ENCODE measurements at regions not wholly inside any gene's neighbourhood (a gene's known extent, or its start where the extent isn't known, plus 50 kb on each side); places are given as distances from the start of the nearest gene placed in this dataset.

- DNase-seq (ENCODE audit: low read depth in 2 of 2), result no peak
Measured at GRCh38 chr15:97259943-97260342, 700.6 kb upstream of the ARRDC4 start.

DNA sequence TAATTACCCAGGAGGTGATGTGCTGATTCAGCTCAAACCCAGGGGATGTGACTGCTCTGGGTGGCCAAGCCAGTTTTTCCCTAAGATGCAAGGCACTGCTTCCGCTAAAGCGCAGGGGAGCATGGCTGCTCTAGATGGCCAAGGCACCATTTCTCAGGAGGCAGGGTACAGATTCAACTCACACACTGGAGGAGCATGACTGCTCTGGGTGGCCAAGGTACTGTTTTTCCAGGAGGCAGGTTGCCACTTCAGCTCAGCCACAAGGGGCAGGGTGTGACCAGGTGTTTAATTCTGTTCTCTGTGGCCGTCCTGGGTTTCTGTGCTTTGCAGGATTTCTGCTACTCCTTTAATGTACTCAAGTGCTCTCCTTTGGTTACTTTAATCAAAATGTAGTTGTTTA, 659.3 kb upstream of the ARRDC4 start:
- no peak for DNase-seq (ENCODE audit: low read depth in 2 of 2)

- no peak for DNase-seq (ENCODE audit: low read depth in 2 of 2)
Measured at GRCh38 chr15:97316362-97316761, 644.1 kb upstream of the ARRDC4 start.

- DNase-seq (ENCODE audit: low read depth in 2 of 2), result no peak
Measured at GRCh38 chr15:97317163-97317562, 643.3 kb upstream of the ARRDC4 start.

- DNase-seq (ENCODE audit: low read depth in 2 of 2), result no peak
Measured at GRCh38 chr15:97319291-97319690, 641.2 kb upstream of the ARRDC4 start.

DNA sequence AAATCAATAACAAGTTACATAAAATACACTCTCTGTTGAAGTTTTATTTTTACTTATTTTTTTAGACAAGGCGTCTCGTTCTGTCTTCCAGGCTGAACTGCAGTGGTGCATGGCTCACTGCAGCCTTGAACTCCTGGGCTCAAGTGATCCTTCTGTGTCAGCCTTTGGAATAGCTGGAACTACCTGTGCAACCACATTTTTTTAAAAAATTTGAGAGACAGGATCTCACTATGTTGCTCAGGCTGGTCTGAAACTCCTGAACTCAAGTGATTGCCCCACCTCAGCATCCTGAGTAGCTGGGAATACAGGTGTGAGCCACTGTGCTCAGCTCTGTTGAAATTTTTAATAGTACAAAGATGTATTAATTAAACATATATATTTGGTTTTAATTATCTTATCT, 614.3 kb upstream of the ARRDC4 start:
- DNase-seq (ENCODE audit: low read depth in 2 of 2), result no peak

DNA sequence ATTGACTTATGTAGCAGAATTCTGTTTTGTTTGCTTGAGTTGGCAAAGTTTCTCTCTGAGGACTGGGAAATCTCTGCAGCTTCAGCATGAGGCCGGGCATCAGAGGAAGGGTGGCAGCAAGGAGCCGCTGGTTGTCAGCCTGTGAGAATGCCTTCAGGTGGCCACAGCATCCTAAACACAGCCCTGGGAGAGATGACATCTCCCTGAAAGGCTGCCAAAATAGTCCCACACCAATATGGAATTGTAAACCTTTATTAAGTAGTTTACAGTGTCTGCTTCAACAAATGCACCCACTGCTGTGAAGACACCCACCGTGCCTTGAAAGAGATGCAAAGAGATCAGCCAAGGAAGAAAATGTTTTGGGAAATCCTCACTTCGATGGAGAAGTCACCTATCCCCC, 609.7 kb upstream of the ARRDC4 start:
- no peak for DNase-seq (ENCODE audit: low read depth in 2 of 2)

- DNase-seq (ENCODE audit: low read depth in 2 of 2), result no peak
Measured at GRCh38 chr15:97383516-97383915, 577.0 kb upstream of the ARRDC4 start.

DNA sequence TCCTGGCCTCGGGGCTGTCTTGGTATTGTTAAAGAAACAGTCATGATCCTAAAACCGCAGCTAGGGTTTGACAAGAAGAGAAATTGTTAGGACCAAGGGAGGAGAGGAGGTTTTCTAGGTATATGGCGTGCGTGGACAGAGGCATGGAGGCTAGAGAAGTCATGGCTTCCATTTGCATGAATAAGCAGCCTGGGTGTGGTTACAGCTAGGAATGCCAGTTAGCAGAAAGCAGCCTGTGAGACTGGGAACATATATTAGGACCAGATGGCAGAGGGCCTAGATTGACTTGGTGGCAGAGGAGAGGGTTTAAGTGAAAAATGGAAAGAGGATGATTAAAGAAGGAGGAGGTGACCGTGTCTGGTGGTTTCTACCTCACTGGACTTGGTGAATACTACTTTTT, 573.6 kb upstream of the ARRDC4 start:
- no peak for DNase-seq (ENCODE audit: low read depth in 2 of 2)

DNA sequence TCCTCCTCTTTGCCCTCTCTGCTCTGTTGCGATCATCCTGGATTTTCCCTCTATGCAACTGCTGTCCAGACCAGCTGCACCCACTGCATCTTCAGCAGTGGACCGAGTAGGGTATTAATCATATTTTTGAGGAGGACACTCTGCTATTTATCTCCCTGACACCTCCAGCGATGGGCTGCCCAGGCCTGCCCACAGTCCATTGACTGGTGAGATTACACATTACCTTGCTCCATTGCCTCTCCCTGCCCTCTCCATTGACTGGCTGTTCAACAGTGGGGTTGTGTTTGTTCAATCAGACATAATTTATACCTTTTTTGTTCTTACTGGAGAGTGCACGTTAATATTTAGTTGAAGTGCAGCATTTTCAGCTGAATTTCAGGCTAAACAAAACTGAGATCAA, 559.3 kb upstream of the ARRDC4 start:
- no peak for DNase-seq (ENCODE audit: low read depth in 2 of 2)

DNA sequence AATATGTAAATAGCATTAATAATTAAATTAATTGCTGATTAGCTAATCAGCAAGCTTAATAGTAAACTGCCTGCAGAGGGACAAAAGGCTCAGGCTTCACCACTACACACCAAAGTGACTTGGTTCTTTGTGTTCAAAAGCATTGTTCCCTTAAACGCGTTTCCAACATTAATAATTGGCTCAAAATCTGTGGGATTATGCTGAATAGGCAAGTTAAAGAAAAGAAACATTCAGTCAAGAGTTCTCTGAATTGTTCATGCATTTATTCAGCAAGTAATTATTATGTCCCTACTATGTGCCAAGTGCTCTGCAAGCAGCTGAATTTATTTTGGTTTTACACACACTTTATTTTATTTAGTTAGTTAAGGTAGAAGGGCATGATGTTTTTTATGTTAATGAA, 558.5 kb upstream of the ARRDC4 start:
- no peak for DNase-seq (ENCODE audit: low read depth in 2 of 2)

- no peak for DNase-seq (ENCODE audit: low read depth in 2 of 2)
Measured at GRCh38 chr15:97406841-97407240, 553.7 kb upstream of the ARRDC4 start.

- DNase-seq (ENCODE audit: low read depth in 2 of 2), result no peak
Measured at GRCh38 chr15:97410897-97411575, 549.5 kb upstream of the ARRDC4 start.

GRCh38 chr15:97420130-97420529, 540.4 kb upstream of the ARRDC4 start:
- DNase-seq (ENCODE audit: low read depth in 2 of 2), result no peak

DNA sequence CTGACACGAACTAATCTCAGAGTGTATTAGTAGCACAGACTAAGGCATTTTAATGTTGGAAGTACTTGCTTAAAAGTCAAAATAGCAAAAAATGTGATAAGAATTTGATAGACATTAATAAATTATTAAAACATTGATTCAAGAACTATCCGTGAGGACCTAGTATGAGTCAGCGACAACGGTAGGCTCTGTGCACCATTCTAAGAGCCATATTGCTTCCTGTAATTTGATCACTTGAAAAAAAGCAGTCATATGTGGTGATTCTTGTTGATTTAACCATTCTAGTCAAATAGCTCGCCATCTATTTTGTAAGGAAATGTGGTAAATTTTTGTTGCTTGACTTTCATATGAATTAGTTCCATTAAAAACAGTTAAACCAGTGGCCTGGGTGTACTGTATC, 534.9 kb upstream of the ARRDC4 start:
- no peak for DNase-seq (ENCODE audit: low read depth in 2 of 2)

DNA sequence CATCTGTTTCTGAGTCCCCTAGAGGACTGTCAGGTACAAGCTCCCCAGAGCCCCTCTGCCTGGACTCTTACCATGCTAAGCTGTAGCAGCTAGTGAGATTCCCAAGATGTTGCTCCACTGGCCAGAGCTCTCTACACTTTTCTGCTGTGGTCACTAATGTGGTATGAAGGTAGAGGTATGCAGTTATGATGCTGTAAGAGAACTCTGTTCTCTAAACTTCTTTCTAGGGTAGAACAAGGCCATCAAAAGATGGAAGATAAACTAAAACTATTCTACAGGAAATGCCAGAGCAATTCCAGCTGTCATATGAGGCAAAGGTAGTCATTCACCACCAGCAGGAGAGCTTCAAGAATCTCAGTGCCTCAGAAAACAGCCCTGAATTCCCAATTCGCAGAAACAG, 517.4 kb upstream of the ARRDC4 start:
- DNase-seq (ENCODE audit: low read depth in 2 of 2), result no peak

GRCh38 chr15:97446138-97446537, 514.4 kb upstream of the ARRDC4 start:
- no peak for DNase-seq (ENCODE audit: low read depth in 2 of 2)

DNA sequence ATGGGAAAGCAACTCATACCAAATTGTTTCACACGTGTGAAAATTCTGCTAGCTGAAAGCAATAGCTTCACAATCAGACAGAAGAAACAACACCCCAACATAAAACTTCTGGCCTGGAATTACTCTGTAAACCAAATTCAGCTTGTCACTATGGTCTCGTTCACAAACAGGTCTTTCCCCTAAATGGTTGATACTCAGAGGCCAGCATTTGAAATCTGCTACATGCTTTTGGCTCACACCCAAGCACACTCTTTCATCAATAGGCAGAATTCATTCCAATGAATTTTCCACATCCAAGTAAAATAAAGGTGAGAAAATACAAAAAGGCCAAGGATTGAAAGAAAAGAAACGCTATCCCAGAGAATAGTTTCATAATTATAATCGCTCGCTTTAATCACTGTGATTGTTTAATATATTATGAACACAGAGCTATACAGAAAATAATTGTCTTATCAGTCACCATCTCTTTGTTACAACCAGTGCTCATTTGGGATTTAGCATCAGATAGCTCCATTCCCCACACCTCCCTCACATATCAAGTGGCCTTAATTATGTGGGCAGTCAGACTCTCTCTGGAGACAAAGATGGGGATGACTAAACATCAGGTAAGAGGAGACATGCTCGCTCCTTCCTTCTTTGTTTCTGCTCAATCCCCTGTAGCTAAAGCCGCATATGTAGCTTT, 503.8 kb upstream of the ARRDC4 start:
- no peak for DNase-seq (ENCODE audit: low read depth in 2 of 2)

- DNase-seq (ENCODE audit: low read depth in 2 of 2), result no peak
Measured at GRCh38 chr15:97457203-97457847, 503.2 kb upstream of the ARRDC4 start.

- no peak for DNase-seq (ENCODE audit: low read depth in 2 of 2)
Measured at GRCh38 chr15:97459771-97460170, 500.7 kb upstream of the ARRDC4 start.

DNA sequence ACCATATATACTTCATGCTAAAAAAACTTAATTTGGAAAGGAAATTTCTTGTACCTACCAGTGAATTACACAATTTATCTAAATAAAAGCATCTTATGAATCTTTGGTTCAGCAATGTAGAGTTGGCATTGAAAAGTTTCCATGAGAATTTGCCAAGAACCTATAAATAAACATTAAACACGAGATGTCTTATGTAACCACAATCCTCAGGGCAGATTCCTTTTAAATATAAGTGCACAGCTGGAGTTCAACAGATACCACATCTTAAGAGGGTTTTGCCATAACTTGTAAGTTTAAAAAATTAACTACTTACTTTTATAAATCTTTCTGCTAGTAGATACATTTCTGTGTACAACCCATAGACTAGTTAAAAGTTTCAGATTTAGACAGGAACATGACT, 499.3 kb upstream of the ARRDC4 start:
- DNase-seq (ENCODE audit: low read depth in 2 of 2), result no peak

DNA sequence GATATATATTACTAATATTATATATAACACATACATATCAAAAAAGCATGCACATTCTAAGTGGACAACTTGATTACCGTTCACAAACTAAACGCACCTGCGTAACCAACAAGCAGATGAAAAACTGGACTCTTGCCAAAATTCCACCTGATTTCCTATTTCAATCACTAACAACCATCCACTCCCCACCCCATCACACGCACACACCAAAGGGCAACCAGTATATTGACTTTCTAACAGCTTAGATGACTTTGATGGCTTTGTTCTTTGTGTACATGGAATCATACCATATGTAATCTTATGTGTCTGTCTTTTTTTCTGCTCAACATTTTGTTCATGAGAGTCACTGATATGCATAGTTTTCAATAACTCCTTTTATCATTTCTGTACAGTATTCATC, 496.8 kb upstream of the ARRDC4 start:
- no peak for DNase-seq (ENCODE audit: low read depth in 2 of 2)

DNA sequence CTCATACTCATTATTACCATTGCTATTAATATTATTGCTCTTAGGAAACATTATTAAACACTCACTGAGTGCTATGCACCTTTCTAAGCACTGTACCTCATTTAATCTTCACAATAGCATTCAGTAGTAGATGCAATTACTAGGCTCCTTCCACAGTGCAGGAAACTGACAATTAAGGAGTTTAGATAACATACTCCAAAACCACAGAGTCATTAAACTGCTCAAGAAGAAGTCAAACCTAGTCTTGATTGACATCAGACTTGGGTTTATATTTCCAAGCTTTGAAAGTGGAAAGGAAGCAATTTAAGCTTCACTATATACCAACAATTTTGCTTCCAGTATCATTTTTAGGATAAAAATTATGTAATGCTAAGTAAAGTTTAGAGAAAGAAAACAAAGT, 490.1 kb upstream of the ARRDC4 start:
- DNase-seq (ENCODE audit: low read depth in 2 of 2), result no peak
